Coronary artery (tissue), 2 donors: ENCODE measurements at regions not wholly inside any gene's neighbourhood (a gene's known extent, or its start where the extent isn't known, plus 50 kb on each side); places are given as distances from the start of the nearest gene placed in this dataset.

Source experiments
- DNase-seq: peaks from one replicate; pipeline ENCODE4 v3.0.0-alpha.2; 2017; ENCODE audit warnings: low spot score
- H3K27ac ChIP-seq, 2 donors: fragments of 200-600 bp; sonication (generic); one replicate each; pipeline ENCODE4 v1.5.1; 2016 to 2019
- H3K4me3 ChIP-seq: fragments of 200-600 bp; sonication (generic); 2 replicates; pipeline ENCODE4 v1.5.1; 2016; ENCODE audit warnings: mild to moderate bottlenecking, moderate library complexity
- TF ChIP-seq, protein P1 (sequence below): fragments of 200-600 bp; sonication (generic); IDR thresholded peaks from one replicate; pipeline ENCODE4 v1.5.1; 2019; ENCODE audit warnings: antibody characterized with exemption

DNA sequence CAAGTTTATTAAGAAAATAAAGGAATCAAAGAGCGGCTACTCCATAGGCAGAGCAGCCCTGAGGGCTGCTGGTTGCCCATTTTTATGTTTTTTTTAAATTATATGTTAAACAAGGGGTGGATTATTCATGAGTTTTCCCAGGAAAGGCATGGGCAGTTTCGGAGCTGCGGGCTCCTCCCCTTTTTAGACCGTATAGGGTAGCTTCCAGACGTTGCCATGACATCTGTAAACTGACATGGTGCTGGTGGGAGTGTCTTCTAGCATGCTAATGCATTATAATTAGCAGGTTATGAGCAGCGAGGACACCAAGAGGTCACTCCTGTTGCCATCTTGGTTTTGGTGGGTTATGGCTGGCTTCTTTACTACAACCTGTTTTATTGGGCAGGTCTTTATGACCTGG, 301.8 kb downstream of the TFAP2C start:
- TF ChIP-seq, protein P1, sequence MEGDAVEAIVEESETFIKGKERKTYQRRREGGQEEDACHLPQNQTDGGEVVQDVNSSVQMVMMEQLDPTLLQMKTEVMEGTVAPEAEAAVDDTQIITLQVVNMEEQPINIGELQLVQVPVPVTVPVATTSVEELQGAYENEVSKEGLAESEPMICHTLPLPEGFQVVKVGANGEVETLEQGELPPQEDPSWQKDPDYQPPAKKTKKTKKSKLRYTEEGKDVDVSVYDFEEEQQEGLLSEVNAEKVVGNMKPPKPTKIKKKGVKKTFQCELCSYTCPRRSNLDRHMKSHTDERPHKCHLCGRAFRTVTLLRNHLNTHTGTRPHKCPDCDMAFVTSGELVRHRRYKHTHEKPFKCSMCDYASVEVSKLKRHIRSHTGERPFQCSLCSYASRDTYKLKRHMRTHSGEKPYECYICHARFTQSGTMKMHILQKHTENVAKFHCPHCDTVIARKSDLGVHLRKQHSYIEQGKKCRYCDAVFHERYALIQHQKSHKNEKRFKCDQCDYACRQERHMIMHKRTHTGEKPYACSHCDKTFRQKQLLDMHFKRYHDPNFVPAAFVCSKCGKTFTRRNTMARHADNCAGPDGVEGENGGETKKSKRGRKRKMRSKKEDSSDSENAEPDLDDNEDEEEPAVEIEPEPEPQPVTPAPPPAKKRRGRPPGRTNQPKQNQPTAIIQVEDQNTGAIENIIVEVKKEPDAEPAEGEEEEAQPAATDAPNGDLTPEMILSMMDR: no peak
- no peak for DNase-seq
- Histone ChIP-seq H3K27ac (no peak overlapping the region), H3K4me3 (no peak overlapping the region)

DNA sequence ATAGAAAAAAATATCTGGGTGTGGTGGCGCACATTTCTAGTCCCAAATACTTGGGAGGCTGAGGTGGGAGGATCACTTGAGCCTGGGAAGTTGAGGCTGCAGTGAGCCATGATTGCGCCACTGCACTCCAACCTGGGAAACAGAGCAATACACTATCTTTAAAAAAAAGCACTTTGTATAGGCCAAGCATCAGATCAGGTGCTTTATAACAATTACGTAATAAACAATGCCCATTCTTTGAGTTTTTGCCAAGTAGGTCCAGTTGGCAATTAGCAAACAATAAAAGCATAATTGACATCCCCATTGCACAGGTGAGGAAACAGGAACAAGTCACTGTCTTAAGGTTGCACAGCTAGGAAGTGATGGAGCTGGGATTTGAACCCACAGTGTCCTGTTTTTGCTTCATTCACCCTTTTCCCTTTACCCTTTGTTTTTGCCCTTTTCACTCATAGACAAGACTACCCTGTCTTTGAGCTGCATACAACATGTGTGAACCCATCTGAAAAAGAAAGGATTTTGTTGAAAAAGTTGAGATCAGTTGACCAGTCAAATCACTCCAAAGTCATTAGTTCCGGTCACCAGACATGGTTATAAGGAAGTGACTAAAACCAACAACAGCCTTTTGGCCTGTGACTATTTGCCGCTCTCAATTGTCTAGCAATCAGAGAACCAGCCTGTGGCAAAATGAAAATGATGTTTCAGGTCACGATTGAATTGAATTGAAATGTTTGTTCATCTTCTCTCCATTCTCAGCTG, 303.6 kb downstream of the TFAP2C start:
- Histone ChIP-seq H3K27ac (no peak overlapping the region), H3K4me3 (no peak overlapping the region)
- TF ChIP-seq, protein P1: no peak
- DNase-seq: no peak

DNA sequence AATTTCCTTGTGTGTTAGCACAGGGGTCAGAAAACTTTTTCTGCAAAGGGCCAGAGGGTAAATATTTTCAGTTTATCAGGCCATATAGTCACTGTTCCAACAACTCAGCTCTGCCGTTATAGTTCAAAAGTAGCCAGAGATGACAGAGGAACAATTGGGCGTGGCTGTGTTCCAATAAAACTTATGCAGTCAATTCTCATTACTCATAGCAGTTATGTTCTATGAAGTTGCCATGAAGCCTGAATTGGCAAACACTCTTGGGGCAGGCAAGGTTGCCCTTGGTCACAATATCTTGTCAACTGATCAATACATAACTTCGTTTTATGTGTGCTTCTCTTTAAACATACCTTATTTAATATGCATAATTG, 304.2 kb downstream of the TFAP2C start:
- DNase-seq: no peak

DNA sequence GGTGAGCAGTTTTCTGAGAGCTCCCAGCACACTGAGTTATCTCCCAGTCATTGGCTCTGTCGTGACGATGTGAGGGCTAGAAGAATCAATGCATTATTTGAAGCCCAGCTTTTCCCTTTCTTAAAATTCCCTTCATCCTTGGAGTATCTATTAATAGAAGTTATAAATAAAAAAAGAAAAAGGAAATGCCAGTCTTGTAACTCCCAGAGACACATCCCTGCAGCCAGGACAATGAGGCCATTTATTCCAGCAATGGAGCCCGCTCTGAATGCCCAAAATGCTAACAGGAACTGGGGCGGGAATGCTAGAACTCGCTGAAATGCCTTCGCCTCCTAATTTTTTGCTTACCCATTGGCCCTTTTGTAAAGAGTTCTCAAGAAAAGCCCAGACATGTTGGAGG, 305.8 kb downstream of the TFAP2C start:
- no peak for DNase-seq
- TF ChIP-seq, protein P1: no peak
- no peak overlapping the region for H3K4me3 ChIP-seq
- no peak overlapping the region for H3K27ac ChIP-seq

More for the DNA sequence above, 304.2 kb downstream of the TFAP2C start:
- H3K27ac ChIP-seq: no peak overlapping the region
- H3K4me3 ChIP-seq: no peak overlapping the region
- TF ChIP-seq, protein P1: no peak

DNA sequence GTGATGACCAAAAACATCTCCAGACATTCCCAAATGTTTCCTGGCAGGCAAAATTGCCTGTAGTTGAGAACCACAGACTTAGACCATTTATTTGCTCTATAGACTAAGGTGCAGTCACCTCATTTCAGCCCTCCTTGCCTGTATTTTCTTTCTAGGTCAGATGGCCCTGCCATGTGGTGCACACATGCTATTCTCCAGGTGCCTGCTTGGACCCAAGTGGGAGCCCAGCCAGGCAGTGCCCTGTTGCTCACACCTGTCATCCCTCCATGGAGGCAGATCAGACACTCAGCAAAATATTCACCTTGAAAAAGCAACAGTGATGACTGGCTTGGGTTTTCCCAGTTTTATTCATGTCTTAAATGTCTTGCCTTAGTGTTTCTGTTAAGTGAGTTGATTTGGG, 311.4 kb downstream of the TFAP2C start:
- H3K27ac ChIP-seq: no peak overlapping the region
- TF ChIP-seq, protein P1: no peak
- DNase-seq: no peak
- H3K4me3 ChIP-seq: no peak overlapping the region

DNA sequence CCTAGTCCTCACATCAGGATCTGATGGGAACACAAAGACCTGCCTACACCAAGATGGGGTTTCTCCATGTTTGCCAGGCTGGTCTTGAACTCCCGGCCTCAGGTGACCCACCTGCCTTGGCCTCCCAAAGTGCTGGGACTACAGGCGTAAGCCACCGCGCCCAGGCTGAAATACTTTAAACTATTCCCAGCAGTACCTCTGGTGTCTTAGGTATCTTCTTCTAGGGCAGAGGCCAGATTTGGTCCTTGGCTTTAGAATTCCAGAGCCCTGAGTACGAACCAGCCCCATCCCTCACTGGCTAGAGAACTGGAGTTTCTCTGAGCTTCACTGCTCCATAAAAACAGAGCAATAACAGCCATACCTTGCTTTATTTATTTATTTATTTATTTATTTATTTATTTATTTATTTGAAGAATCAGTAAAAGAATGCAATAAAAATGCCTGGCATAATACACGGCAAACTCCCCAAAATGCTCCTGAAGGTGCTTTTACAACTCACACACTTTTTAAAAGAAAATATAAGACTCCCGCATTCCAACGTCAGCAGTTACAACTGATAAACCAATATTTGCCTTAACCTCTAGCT, 312.1 kb downstream of the TFAP2C start:
- Histone ChIP-seq H3K27ac (no peak overlapping the region), H3K4me3 (no peak overlapping the region)
- TF ChIP-seq, protein P1: no peak
- DNase-seq: no peak
